Liver (tissue), 8 donors: ENCODE measurements at regions not wholly inside any gene's neighbourhood (a gene's known extent, or its start where the extent isn't known, plus 50 kb on each side); places are given as distances from the start of the nearest gene placed in this dataset.
A peak's percentile ranks its signal among the peaks of the same experiment; 100 is the strongest.

ENCODE experiments used
- DNase-seq: peaks from one replicate; pipeline ENCODE4 v3.0.0-alpha.2; 2017; ENCODE audit warnings: low spot score
- H3K27ac ChIP-seq, 2 donors: one replicate each; pipeline ENCODE4 v1.7.0; 2013; ENCODE audit warnings: inconsistent platforms in 2 of 2, low read length in 2 of 2, control low read depth in 1 of 2, low read depth in 1 of 2, mild to moderate bottlenecking in 1 of 2
- H3K27me3 ChIP-seq, 4 donors: one replicate each; pipeline versions ENCODE4 v1.6.1 to v1.7.0; 2013; ENCODE audit warnings: low read length in 3 of 4, inconsistent platforms in 1 of 4, mild to moderate bottlenecking in 1 of 4, moderate library complexity in 1 of 4; ENCODE audit not compliant: control insufficient read depth in 4 of 4, insufficient read depth in 4 of 4
- H3K36me3 ChIP-seq, 4 donors: one replicate each; pipeline versions ENCODE4 v1.6.1 to v1.7.0; 2013; ENCODE audit warnings: low read length in 3 of 4, mild to moderate bottlenecking in 3 of 4, low read depth in 1 of 4, moderate library complexity in 1 of 4; ENCODE audit not compliant: control insufficient read depth in 4 of 4, insufficient read depth in 3 of 4
- H3K4me1 ChIP-seq, 4 donors: one replicate each; pipeline versions ENCODE4 v1.6.1 to v1.7.0; 2013; ENCODE audit warnings: low read length in 3 of 4, mild to moderate bottlenecking in 3 of 4, moderate library complexity in 1 of 4; ENCODE audit not compliant: control insufficient read depth in 4 of 4, insufficient read depth in 4 of 4
- H3K4me3 ChIP-seq, 3 donors: one replicate each; pipeline versions ENCODE4 v1.6.1 to v1.7.0; 2013; ENCODE audit warnings: low read length in 3 of 3, control low read depth in 1 of 3, low read depth in 1 of 3, mild to moderate bottlenecking in 1 of 3
- H3K9ac ChIP-seq, 2 donors: one replicate each; pipeline ENCODE4 v1.7.0; 2013; ENCODE audit warnings: low read length in 2 of 2, mild to moderate bottlenecking in 2 of 2, moderate library complexity in 2 of 2, control low read depth in 1 of 2, low read depth in 1 of 2
- H3K9me3 ChIP-seq, 4 donors: one replicate each; pipeline versions ENCODE4 v1.6.1 to v1.7.0; 2013; ENCODE audit warnings: low read length in 3 of 4; ENCODE audit not compliant: control insufficient read depth in 4 of 4
- EGR1 ChIP-seq, 2 donors: IDR thresholded peaks; 2 replicates each; pipeline ENCODE4 v1.6.1; 2016 to 2018; ENCODE audit warnings: antibody characterized with exemption in 2 of 2, low read depth in 2 of 2
- FOXA2 ChIP-seq: IDR thresholded peaks from 2 replicates; pipeline ENCODE4 v1.6.1; 2016; ENCODE audit warnings: antibody characterized with exemption
- GABPA ChIP-seq, 2 donors: IDR thresholded peaks in 1 of 2; conservative IDR thresholded peaks in 1 of 2; 2 replicates each; pipeline ENCODE4 v1.6.1; 2016; ENCODE audit warnings: antibody characterized with exemption in 2 of 2, mild to moderate bottlenecking in 1 of 2, moderate library complexity in 1 of 2
- HNF4A ChIP-seq, 2 donors: conservative IDR thresholded peaks; 2 replicates each; pipeline ENCODE4 v1.6.1; 2016; ENCODE audit warnings: antibody characterized with exemption in 2 of 2, mild to moderate bottlenecking in 2 of 2
- JUND ChIP-seq, 2 donors: IDR thresholded peaks; 2 replicates each; pipeline ENCODE4 v1.6.1; 2016; ENCODE audit warnings: antibody characterized with exemption in 2 of 2
- NR2F2 ChIP-seq: IDR thresholded peaks from 2 replicates; pipeline ENCODE4 v1.6.1; 2016; ENCODE audit warnings: antibody characterized with exemption
- RAD21 ChIP-seq, 2 donors: IDR thresholded peaks; 2 replicates each; pipeline ENCODE4 v1.6.1; 2016; ENCODE audit warnings: antibody characterized with exemption in 2 of 2, mild to moderate bottlenecking in 2 of 2
- TAF1 ChIP-seq: conservative IDR thresholded peaks from 2 replicates; pipeline ENCODE4 v1.6.1; 2016; ENCODE audit warnings: antibody characterized with exemption, mild to moderate bottlenecking
- YY1 ChIP-seq: IDR thresholded peaks from 2 replicates; pipeline ENCODE4 v1.6.1; 2016; ENCODE audit warnings: antibody characterized with exemption, mild to moderate bottlenecking
- WGBS: extraction: QIAGEN DNeasy Blood & Tissue Kit; methylation state at CpG from one replicate; pipeline ENCODE4 v1.1.7; 2013; 5-methylcytosine and 5-hydroxymethylcytosine counted together
- TF ChIP-seq, protein P1 (sequence below): IDR thresholded peaks from 2 replicates; pipeline ENCODE4 v1.6.1; 2016; ENCODE audit warnings: antibody characterized with exemption, mild to moderate bottlenecking
- TF ChIP-seq, protein P2 (sequence below): fragments of 150-350 bp; IDR thresholded peaks from 2 replicates; pipeline ENCODE4 v1.5.1; 2017; ENCODE audit warnings: improper control_type of control experiment, low read depth, low read length; ENCODE audit not compliant: missing input control
- TF ChIP-seq, protein P3 (sequence below): IDR thresholded peaks from 2 replicates; pipeline ENCODE4 v1.6.1; 2016; ENCODE audit warnings: antibody characterized with exemption
- TF ChIP-seq, protein P4 (sequence below): IDR thresholded peaks from 2 replicates; pipeline ENCODE4 v1.6.1; 2016; ENCODE audit warnings: antibody characterized with exemption
- donor health status: healthy.
- donor health status: healthy.
- donor health status: healthy.
- donor health status: healthy.
- donor health status: healthy.

DNA sequence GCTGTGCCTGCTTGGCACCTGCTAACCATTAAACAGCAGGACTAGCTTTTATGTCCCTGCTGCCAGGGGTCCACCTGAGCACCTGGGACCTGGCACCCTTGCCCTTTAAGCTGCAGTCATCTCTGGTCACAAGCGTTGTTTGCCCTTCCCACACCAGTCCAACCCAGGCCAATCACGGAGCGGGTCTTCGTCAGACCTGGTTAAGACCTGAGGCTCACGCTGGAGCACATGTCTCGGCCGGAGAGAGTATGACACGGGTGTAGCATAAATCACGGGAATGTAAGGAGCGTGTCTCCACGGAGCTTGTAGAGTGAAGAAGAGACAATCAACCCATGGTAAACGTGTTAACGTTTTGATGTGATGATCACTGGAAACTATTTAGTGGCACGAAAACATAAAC, 847.3 kb downstream of the BRD1 start:
- Histone ChIP-seq H3K9me3 (peaks cover 0 to 4% (median under 1%) of the 10 kb centered on the region in 4 donors), H3K36me3 (no peaks in the 10 kb centered on the region), H3K27me3 (peaks cover 0 to 3% (median 0%) of the 10 kb centered on the region in 4 donors), H3K27ac (no peak overlapping the region), H3K4me1 (no peaks in the 10 kb centered on the region), H3K9ac (no peak overlapping the region), H3K4me3 (no peak overlapping the region)
- DNase-seq = no peak
- WGBS = 80% methylated on average over 14 of the region's 14 CpGs
- TF ChIP-seq, protein P1, sequence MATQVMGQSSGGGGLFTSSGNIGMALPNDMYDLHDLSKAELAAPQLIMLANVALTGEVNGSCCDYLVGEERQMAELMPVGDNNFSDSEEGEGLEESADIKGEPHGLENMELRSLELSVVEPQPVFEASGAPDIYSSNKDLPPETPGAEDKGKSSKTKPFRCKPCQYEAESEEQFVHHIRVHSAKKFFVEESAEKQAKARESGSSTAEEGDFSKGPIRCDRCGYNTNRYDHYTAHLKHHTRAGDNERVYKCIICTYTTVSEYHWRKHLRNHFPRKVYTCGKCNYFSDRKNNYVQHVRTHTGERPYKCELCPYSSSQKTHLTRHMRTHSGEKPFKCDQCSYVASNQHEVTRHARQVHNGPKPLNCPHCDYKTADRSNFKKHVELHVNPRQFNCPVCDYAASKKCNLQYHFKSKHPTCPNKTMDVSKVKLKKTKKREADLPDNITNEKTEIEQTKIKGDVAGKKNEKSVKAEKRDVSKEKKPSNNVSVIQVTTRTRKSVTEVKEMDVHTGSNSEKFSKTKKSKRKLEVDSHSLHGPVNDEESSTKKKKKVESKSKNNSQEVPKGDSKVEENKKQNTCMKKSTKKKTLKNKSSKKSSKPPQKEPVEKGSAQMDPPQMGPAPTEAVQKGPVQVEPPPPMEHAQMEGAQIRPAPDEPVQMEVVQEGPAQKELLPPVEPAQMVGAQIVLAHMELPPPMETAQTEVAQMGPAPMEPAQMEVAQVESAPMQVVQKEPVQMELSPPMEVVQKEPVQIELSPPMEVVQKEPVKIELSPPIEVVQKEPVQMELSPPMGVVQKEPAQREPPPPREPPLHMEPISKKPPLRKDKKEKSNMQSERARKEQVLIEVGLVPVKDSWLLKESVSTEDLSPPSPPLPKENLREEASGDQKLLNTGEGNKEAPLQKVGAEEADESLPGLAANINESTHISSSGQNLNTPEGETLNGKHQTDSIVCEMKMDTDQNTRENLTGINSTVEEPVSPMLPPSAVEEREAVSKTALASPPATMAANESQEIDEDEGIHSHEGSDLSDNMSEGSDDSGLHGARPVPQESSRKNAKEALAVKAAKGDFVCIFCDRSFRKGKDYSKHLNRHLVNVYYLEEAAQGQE = no peak
- TF ChIP-seq TAF1 (no peak), HNF4A (conservative IDR thresholded peaks at IDR 0.05) (no peak), GABPA (IDR thresholded peaks at IDR 0.05 in 1 of 2, conservative IDR thresholded peaks at IDR 0.05 in 1 of 2) (no peak), NR2F2 (no peak), FOXA2 (no peak), JUND (IDR thresholded peaks at IDR 0.05) (no peak), RAD21 (IDR thresholded peaks at IDR 0.05) (no peak), EGR1 (IDR thresholded peaks at IDR 0.05; ENCODE audit: low read depth in 2 of 2) (no peak), YY1 (no peak)
- TF ChIP-seq, protein P2, sequence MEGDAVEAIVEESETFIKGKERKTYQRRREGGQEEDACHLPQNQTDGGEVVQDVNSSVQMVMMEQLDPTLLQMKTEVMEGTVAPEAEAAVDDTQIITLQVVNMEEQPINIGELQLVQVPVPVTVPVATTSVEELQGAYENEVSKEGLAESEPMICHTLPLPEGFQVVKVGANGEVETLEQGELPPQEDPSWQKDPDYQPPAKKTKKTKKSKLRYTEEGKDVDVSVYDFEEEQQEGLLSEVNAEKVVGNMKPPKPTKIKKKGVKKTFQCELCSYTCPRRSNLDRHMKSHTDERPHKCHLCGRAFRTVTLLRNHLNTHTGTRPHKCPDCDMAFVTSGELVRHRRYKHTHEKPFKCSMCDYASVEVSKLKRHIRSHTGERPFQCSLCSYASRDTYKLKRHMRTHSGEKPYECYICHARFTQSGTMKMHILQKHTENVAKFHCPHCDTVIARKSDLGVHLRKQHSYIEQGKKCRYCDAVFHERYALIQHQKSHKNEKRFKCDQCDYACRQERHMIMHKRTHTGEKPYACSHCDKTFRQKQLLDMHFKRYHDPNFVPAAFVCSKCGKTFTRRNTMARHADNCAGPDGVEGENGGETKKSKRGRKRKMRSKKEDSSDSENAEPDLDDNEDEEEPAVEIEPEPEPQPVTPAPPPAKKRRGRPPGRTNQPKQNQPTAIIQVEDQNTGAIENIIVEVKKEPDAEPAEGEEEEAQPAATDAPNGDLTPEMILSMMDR = no peak
- TF ChIP-seq, protein P3, sequence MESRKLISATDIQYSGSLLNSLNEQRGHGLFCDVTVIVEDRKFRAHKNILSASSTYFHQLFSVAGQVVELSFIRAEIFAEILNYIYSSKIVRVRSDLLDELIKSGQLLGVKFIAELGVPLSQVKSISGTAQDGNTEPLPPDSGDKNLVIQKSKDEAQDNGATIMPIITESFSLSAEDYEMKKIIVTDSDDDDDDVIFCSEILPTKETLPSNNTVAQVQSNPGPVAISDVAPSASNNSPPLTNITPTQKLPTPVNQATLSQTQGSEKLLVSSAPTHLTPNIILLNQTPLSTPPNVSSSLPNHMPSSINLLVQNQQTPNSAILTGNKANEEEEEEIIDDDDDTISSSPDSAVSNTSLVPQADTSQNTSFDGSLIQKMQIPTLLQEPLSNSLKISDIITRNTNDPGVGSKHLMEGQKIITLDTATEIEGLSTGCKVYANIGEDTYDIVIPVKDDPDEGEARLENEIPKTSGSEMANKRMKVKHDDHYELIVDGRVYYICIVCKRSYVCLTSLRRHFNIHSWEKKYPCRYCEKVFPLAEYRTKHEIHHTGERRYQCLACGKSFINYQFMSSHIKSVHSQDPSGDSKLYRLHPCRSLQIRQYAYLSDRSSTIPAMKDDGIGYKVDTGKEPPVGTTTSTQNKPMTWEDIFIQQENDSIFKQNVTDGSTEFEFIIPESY = no peak
- TF ChIP-seq, protein P4, sequence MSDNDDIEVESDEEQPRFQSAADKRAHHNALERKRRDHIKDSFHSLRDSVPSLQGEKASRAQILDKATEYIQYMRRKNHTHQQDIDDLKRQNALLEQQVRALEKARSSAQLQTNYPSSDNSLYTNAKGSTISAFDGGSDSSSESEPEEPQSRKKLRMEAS = no peak

DNA sequence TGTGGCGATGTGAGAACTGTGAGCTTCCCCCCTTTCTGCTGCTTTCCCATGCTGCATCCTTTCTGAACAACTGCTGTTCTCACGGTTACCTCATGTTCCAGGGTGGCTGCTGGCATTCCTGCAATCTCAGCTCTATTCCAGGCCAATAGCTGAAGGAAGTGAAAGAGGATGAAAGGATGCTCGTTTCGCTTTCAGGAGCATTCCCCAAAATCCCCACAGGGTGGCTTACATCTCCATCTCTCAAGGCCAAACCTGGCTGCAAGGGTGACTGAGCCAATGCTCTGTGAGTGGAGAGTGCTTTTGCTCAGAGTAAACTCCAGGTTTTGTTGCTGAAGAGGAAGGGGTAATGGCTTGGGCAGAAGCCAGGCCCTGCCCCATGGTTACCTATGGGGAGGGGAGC, 848.2 kb downstream of the BRD1 start:
- Histone ChIP-seq H3K9ac (no peak overlapping the region), H3K27me3 (peaks cover 0 to 3% (median 0%) of the 10 kb centered on the region in 4 donors), H3K36me3 (no peaks in the 10 kb centered on the region), H3K4me3 (no peak overlapping the region), H3K9me3 (peaks cover 0 to 4% (median under 1%) of the 10 kb centered on the region in 4 donors), H3K27ac (no peak overlapping the region), H3K4me1 (no peaks in the 10 kb centered on the region)
- WGBS = 51% methylated on average over 4 of the region's 4 CpGs
- no peak for TF ChIP-seq GABPA (IDR thresholded peaks at IDR 0.05 in 1 of 2, conservative IDR thresholded peaks at IDR 0.05 in 1 of 2)
- peak; percentile 17 to 30 for TF ChIP-seq RAD21 (IDR thresholded peaks at IDR 0.05)
- no peak for DNase-seq
